RWPE1 (cell line): ENCODE measurements at regions not wholly inside any gene's neighbourhood (a gene's known extent, or its start where the extent isn't known, plus 50 kb on each side); places are given as distances from the start of the nearest gene placed in this dataset.
"Not testable (repeated sequence)": the region's sequence is repeated elsewhere in the genome, so short reads cannot be mapped to it uniquely, and the experiment has no call there.

Experiments used
- CTCF ChIA-PET: fragments of 350-600 bp; sonication (Branson Sonifier 250); formaldehyde crosslinking; extraction: SDS; loops from one replicate; lab custom pipeline; 2021; lab: Yijun Ruan, JAX
- POLR2A ChIA-PET: fragments of 400-600 bp; formaldehyde crosslinking; extraction: SDS; loops from one replicate; lab custom pipeline; 2020; ENCODE audit warnings: antibody characterized with exemption; ENCODE audit not compliant: low non-redundant PET; lab: Yijun Ruan, JAX
- DNase-seq: peaks from one replicate; pipeline ENCODE4 v3.0.0; 2012; ENCODE audit warnings: low spot score
- H3K27ac ChIP-seq: fragments of 450-650 bp; 2 replicates; pipeline ENCODE4 v1.5.1; 2017

- DNase-seq, CTCF ChIA-PET, H3K27ac ChIP-seq, POLR2A ChIA-PET: not testable (repeated sequence)
Observed at GRCh38 chr21:9028624-9029431, 1492.6 kb upstream of the TPTE start.

GRCh38 chr21:9030141-9030665, 1491.2 kb upstream of the TPTE start:
- CTCF ChIA-PET, POLR2A ChIA-PET: not testable (repeated sequence)

GRCh38 chr21:9031482-9032374, 1489.7 kb upstream of the TPTE start:
- POLR2A ChIA-PET, H3K27ac ChIP-seq, DNase-seq, CTCF ChIA-PET: not testable (repeated sequence)

More at GRCh38 chr21:9030141-9030665, 1491.2 kb upstream of the TPTE start:
- not testable (repeated sequence) for H3K27ac ChIP-seq, DNase-seq

- POLR2A ChIA-PET, CTCF ChIA-PET, DNase-seq, H3K27ac ChIP-seq: not testable (repeated sequence)
Observed at GRCh38 chr21:9032547-9032946, 1488.8 kb upstream of the TPTE start.

GRCh38 chr21:9033295-9033694, 1488.1 kb upstream of the TPTE start:
- CTCF ChIA-PET, POLR2A ChIA-PET, H3K27ac ChIP-seq, DNase-seq: not testable (repeated sequence)

- POLR2A ChIA-PET, H3K27ac ChIP-seq, CTCF ChIA-PET, DNase-seq: not testable (repeated sequence)
Observed at GRCh38 chr21:9034491-9035200, 1486.7 kb upstream of the TPTE start.

GRCh38 chr21:9035225-9035624, 1486.2 kb upstream of the TPTE start:
- H3K27ac ChIP-seq, DNase-seq, CTCF ChIA-PET, POLR2A ChIA-PET: not testable (repeated sequence)

- H3K27ac ChIP-seq, CTCF ChIA-PET, POLR2A ChIA-PET, DNase-seq: not testable (repeated sequence)
Observed at GRCh38 chr21:9035970-9036369, 1485.4 kb upstream of the TPTE start.

GRCh38 chr21:9036966-9037587, 1484.3 kb upstream of the TPTE start:
- CTCF ChIA-PET, H3K27ac ChIP-seq, DNase-seq, POLR2A ChIA-PET: not testable (repeated sequence)

- POLR2A ChIA-PET, H3K27ac ChIP-seq, CTCF ChIA-PET, DNase-seq: not testable (repeated sequence)
Observed at GRCh38 chr21:9037588-9038544, 1483.5 kb upstream of the TPTE start.

- POLR2A ChIA-PET, DNase-seq, H3K27ac ChIP-seq, CTCF ChIA-PET: not testable (repeated sequence)
Observed at GRCh38 chr21:9039520-9040365, 1481.6 kb upstream of the TPTE start.

- H3K27ac ChIP-seq, POLR2A ChIA-PET, DNase-seq, CTCF ChIA-PET: not testable (repeated sequence)
Observed at GRCh38 chr21:9040406-9040805, 1481.0 kb upstream of the TPTE start.

GRCh38 chr21:9041175-9041948, 1480.0 kb upstream of the TPTE start:
- DNase-seq, CTCF ChIA-PET, POLR2A ChIA-PET, H3K27ac ChIP-seq: not testable (repeated sequence)

- CTCF ChIA-PET, DNase-seq, POLR2A ChIA-PET, H3K27ac ChIP-seq: not testable (repeated sequence)
Observed at GRCh38 chr21:9043089-9043488, 1478.3 kb upstream of the TPTE start.
